Parathyroid adenoma (tissue), 2 donors: ENCODE measurements at regions not wholly inside any gene's neighbourhood (a gene's known extent, or its start where the extent isn't known, plus 50 kb on each side); places are given as distances from the start of the nearest gene placed in this dataset.
"Not testable (repeated sequence)": the region's sequence is repeated elsewhere in the genome, so short reads cannot be mapped to it uniquely, and the experiment has no call there.

ENCODE experiments used
- H2AFZ ChIP-seq: fragments of 300-600 bp; sonication (generic); one replicate; pipeline ENCODE4 v1.7.0; 2017; ENCODE audit warnings: antibody characterized with exemption, mild to moderate bottlenecking
- H3K27ac ChIP-seq: fragments of 300-600 bp; sonication (generic); one replicate; pipeline ENCODE4 v1.7.0; 2017
- H3K27me3 ChIP-seq: fragments of 300-600 bp; sonication (generic); one replicate; pipeline ENCODE4 v1.7.0; 2017; ENCODE audit warnings: low read length; ENCODE audit not compliant: control insufficient read depth, insufficient read depth
- H3K36me3 ChIP-seq: fragments of 300-600 bp; sonication (generic); one replicate; pipeline ENCODE4 v1.7.0; 2017; ENCODE audit warnings: low read length; ENCODE audit not compliant: control insufficient read depth, insufficient read depth
- H3K4me1 ChIP-seq: fragments of 300-600 bp; sonication (generic); one replicate; pipeline ENCODE4 v1.7.0; 2017; ENCODE audit warnings: control low read depth
- H3K4me2 ChIP-seq: fragments of 300-600 bp; sonication (generic); one replicate; pipeline ENCODE4 v1.7.0; 2017; ENCODE audit warnings: low read length
- H3K4me3 ChIP-seq: fragments of 300-600 bp; sonication (generic); one replicate; pipeline ENCODE4 v1.7.0; 2017; ENCODE audit warnings: low read depth, low read length
- H3K79me2 ChIP-seq: fragments of 300-600 bp; sonication (generic); one replicate; pipeline ENCODE4 v1.7.0; 2017; ENCODE audit warnings: control low read depth
- H3K9ac ChIP-seq: fragments of 300-600 bp; sonication (generic); one replicate; pipeline ENCODE4 v1.7.0; 2017; ENCODE audit warnings: mild to moderate bottlenecking
- H3K9me3 ChIP-seq: fragments of 300-600 bp; sonication (generic); one replicate; pipeline ENCODE4 v1.7.0; 2017; ENCODE audit warnings: low read length; ENCODE audit not compliant: control insufficient read depth
- CTCF ChIP-seq: fragments of 300-600 bp; sonication (generic); IDR thresholded peaks from one replicate; pipeline ENCODE4 v1.7.0; 2017; ENCODE audit warnings: antibody characterized with exemption, mild to moderate bottlenecking
- donor health status: primary hyperparathyroidism.

- TF ChIP-seq CTCF = no peak
- Histone ChIP-seq H3K4me3 (no peak overlapping the region), H3K27ac (no peak overlapping the region), H3K36me3 (no peaks in the 10 kb centered on the region), H3K27me3 (no peaks in the 10 kb centered on the region), H3K79me2 (no peaks in the 10 kb centered on the region), H3K9ac (no peak overlapping the region), H2AFZ (no peak overlapping the region), H3K9me3 (no peaks in the 10 kb centered on the region), H3K4me1 (no peaks in the 10 kb centered on the region), H3K4me2 (no peak overlapping the region)
Measured at GRCh38 chr22:25348391-25348790, 129.0 kb downstream of the CRYBB2 start.

GRCh38 chr22:25348996-25349395 is 129.6 kb downstream of the CRYBB2 start:
- H3K27me3 ChIP-seq, H3K9me3 ChIP-seq, H3K4me3 ChIP-seq, H3K27ac ChIP-seq, H3K79me2 ChIP-seq, H3K4me2 ChIP-seq, H3K9ac ChIP-seq, H3K36me3 ChIP-seq, H3K4me1 ChIP-seq, H2AFZ ChIP-seq: not testable (repeated sequence)

GRCh38 chr22:25350551-25350971 is 131.1 kb downstream of the CRYBB2 start:
- Histone ChIP-seq H3K36me3 (no peaks in the 10 kb centered on the region), H3K27me3 (no peaks in the 10 kb centered on the region), H2AFZ (no peak overlapping the region)

GRCh38 chr22:25351631-25352293 is 132.3 kb downstream of the CRYBB2 start:
- H3K27me3 ChIP-seq = no peaks in the 10 kb centered on the region
- H2AFZ ChIP-seq = no peak overlapping the region
- no peak overlapping the region for H3K27ac ChIP-seq
- H3K4me1 ChIP-seq = no peaks in the 10 kb centered on the region
- H3K4me2 ChIP-seq = no peak overlapping the region
- H3K36me3 ChIP-seq = no peaks in the 10 kb centered on the region
- no peak for TF ChIP-seq CTCF
- H3K9me3 ChIP-seq = no peaks in the 10 kb centered on the region
- H3K4me3 ChIP-seq = no peak overlapping the region
- no peak overlapping the region for H3K9ac ChIP-seq
- no peaks in the 10 kb centered on the region for H3K79me2 ChIP-seq

More at GRCh38 chr22:25350551-25350971, 131.1 kb downstream of the CRYBB2 start:
- no peak overlapping the region for H3K4me2 ChIP-seq
- H3K4me3 ChIP-seq = no peak overlapping the region
- no peak overlapping the region for H3K27ac ChIP-seq
- no peaks in the 10 kb centered on the region for H3K4me1 ChIP-seq
- no peak overlapping the region for H3K9ac ChIP-seq
- H3K79me2 ChIP-seq = no peaks in the 10 kb centered on the region
- TF ChIP-seq CTCF = no peak
- no peaks in the 10 kb centered on the region for H3K9me3 ChIP-seq

GRCh38 chr22:25352294-25352680 is 132.8 kb downstream of the CRYBB2 start:
- Histone ChIP-seq H3K9ac (no peak overlapping the region), H2AFZ (no peak overlapping the region), H3K27me3 (no peaks in the 10 kb centered on the region), H3K79me2 (no peaks in the 10 kb centered on the region), H3K4me2 (no peak overlapping the region), H3K4me1 (no peaks in the 10 kb centered on the region), H3K4me3 (no peak overlapping the region), H3K9me3 (no peaks in the 10 kb centered on the region), H3K36me3 (no peaks in the 10 kb centered on the region), H3K27ac (no peak overlapping the region)
- no peak for TF ChIP-seq CTCF
